H1 (cell line): ENCODE measurements at regions not wholly inside any gene's neighbourhood (a gene's known extent, or its start where the extent isn't known, plus 50 kb on each side); places are given as distances from the start of the nearest gene placed in this dataset.

Experiments
- CTCF ChIA-PET: fragments of 300-600 bp; sonication (Branson Sonifier 250); formaldehyde crosslinking; loops from one replicate; lab custom pipeline; 2021; ENCODE audit not compliant: partially characterized antibody; lab: Charles Lee
- POLR2A ChIA-PET: fragments of 300-600 bp; sonication (Branson Sonifier 250); formaldehyde crosslinking; loops from one replicate; lab custom pipeline; 2021; ENCODE audit warnings: inconsistent platforms; ENCODE audit not compliant: partially characterized antibody; lab: Charles Lee
- DNase-seq, 2 experiments: peaks; one replicate each; pipeline versions ENCODE4 v3.0.0 to v3.0.0-alpha.2; 2010 to 2022; ENCODE audit warnings: low spot score in 2 of 2, low read depth in 1 of 2, mixed read lengths in 1 of 2
- FAIRE-seq: peaks from 2 replicates; lab custom pipeline; 2011; peaks lifted over from hg19 to GRCh38; lab: Jason Lieb, UNC
- H2AFZ ChIP-seq: 2 replicates; pipeline ENCODE4 v1.8.1; 2012; ENCODE audit warnings: low read length, inconsistent platforms
- H2AK5ac ChIP-seq: 2 replicates; pipeline ENCODE4 v1.6.1; 2013; ENCODE audit warnings: low read depth, low read length
- H2BK120ac ChIP-seq: replicated peaks from 2 replicates; pipeline ENCODE3; 2013; ENCODE audit warnings: low read depth, low read length, inconsistent platforms
- H2BK12ac ChIP-seq: 2 replicates; pipeline ENCODE4 v1.6.1; 2013; ENCODE audit warnings: low read depth, low read length
- H2BK15ac ChIP-seq: 2 replicates; pipeline ENCODE4 v1.6.1; 2013; ENCODE audit warnings: low read length
- H2BK20ac ChIP-seq: 2 replicates; pipeline ENCODE4 v1.6.1; 2013; ENCODE audit warnings: low read length
- H2BK5ac ChIP-seq: 2 replicates; pipeline ENCODE4 v1.6.1; 2013; ENCODE audit warnings: low read depth, low read length
- H3K14ac ChIP-seq: 2 replicates; pipeline ENCODE4 v1.6.1; 2013; ENCODE audit warnings: inconsistent platforms; ENCODE audit not compliant: insufficient read length
- H3K18ac ChIP-seq: 2 replicates; pipeline ENCODE4 v1.6.1; 2013; ENCODE audit warnings: low read length; ENCODE audit errors: extremely low read depth
- H3K23ac ChIP-seq: 2 replicates; pipeline ENCODE4 v1.6.1; 2013; ENCODE audit warnings: inconsistent platforms; ENCODE audit not compliant: insufficient read length
- H3K23me2 ChIP-seq: 2 replicates; pipeline ENCODE4 v1.6.1; 2013; ENCODE audit warnings: low read depth, low read length
- H3K27ac ChIP-seq: 2 replicates; pipeline ENCODE4 v1.6.1; 2011; ENCODE audit warnings: low read depth, low read length, inconsistent platforms
- H3K27me3 ChIP-seq, 4 experiments: replicated peaks in 1 of 4; 1 replicate in 1 of 4; 2 replicates in 3 of 4; pipeline versions ENCODE4 v1.6.1 to v1.8.1; 2011 to 2013; ENCODE audit warnings: low read length in 3 of 4, mild to moderate bottlenecking in 3 of 4, inconsistent platforms in 2 of 4, mixed read lengths in 2 of 4, moderate library complexity in 1 of 4; ENCODE audit not compliant: control insufficient read depth in 3 of 4, insufficient read depth in 3 of 4; ENCODE audit errors: extremely low read depth in 1 of 4
- H3K36me3 ChIP-seq, 4 experiments: 2 replicates each; pipeline versions ENCODE4 v1.6.1 to v1.8.1; 2011 to 2013; ENCODE audit warnings: mild to moderate bottlenecking in 4 of 4, low read length in 3 of 4, moderate library complexity in 2 of 4, control low read depth in 1 of 4, inconsistent platforms in 1 of 4; ENCODE audit not compliant: insufficient read depth in 4 of 4, control insufficient read depth in 2 of 4
- H3K4ac ChIP-seq: replicated peaks from 2 replicates; pipeline ENCODE3; 2013; ENCODE audit warnings: low read length, low read depth, mixed read lengths, inconsistent platforms; ENCODE audit not compliant: insufficient read length
- H3K4me1 ChIP-seq, 4 experiments: replicated peaks in 1 of 4; 1 replicate in 1 of 4; 2 replicates in 3 of 4; pipeline versions ENCODE4 v1.6.1 to v1.8.1; 2011 to 2013; ENCODE audit warnings: low read length in 3 of 4, inconsistent platforms in 2 of 4, mixed read lengths in 1 of 4; ENCODE audit not compliant: insufficient read depth in 4 of 4, control insufficient read depth in 3 of 4
- H3K4me2 ChIP-seq, 2 experiments: 2 replicates each; pipeline versions ENCODE4 v1.6.1 to v1.8.1; 2011 to 2013; ENCODE audit warnings: low read depth in 2 of 2, low read length in 2 of 2, control low read depth in 1 of 2, inconsistent platforms in 1 of 2, mild to moderate bottlenecking in 1 of 2; ENCODE audit not compliant: insufficient read depth in 1 of 2
- H3K4me3 ChIP-seq, 4 experiments: fragments of 200-600, 300-600 bp in 1 of 4; sonication (generic), shearing (Covaris generic), sonication (Bioruptor Twin) in 1 of 4; 2 replicates each; pipeline versions ENCODE4 v1.5.1 to v1.8.1; 2011 to 2016; ENCODE audit warnings: low read length in 4 of 4, low read depth in 3 of 4, control low read depth in 2 of 4, inconsistent platforms in 2 of 4, mild to moderate bottlenecking in 2 of 4, mixed read lengths in 1 of 4, moderate library complexity in 1 of 4; ENCODE audit not compliant: insufficient read depth in 2 of 4; ENCODE audit errors: extremely low read depth in 1 of 4
- H3K56ac ChIP-seq: replicated peaks from 2 replicates; pipeline ENCODE3; 2013; ENCODE audit warnings: low read depth, mild to moderate bottlenecking, mixed read lengths, low read length, inconsistent platforms; ENCODE audit not compliant: insufficient read length
- H3K79me1 ChIP-seq: 2 replicates; pipeline ENCODE4 v1.6.1; 2013; ENCODE audit warnings: low read depth, low read length, control low read depth
- H3K79me2 ChIP-seq, 2 experiments: 2 replicates each; pipeline versions ENCODE4 v1.6.1 to v1.8.1; 2012 to 2013; ENCODE audit warnings: low read length in 2 of 2, mild to moderate bottlenecking in 2 of 2, inconsistent platforms in 1 of 2; ENCODE audit not compliant: insufficient read depth in 2 of 2, control insufficient read depth in 1 of 2
- H3K9ac ChIP-seq, 4 experiments: replicated peaks in 1 of 4; 1 replicate in 1 of 4; 2 replicates in 3 of 4; pipeline versions ENCODE4 v1.6.1 to v1.8.1; 2011 to 2013; ENCODE audit warnings: low read depth in 3 of 4, low read length in 3 of 4, control low read depth in 2 of 4, mild to moderate bottlenecking in 2 of 4, moderate library complexity in 2 of 4, inconsistent platforms in 1 of 4; ENCODE audit errors: extremely low read depth in 1 of 4
- H3K9me3 ChIP-seq, 2 experiments: 2 replicates each; pipeline versions ENCODE4 v1.6.1 to v1.8.1; 2012 to 2013; ENCODE audit warnings: mild to moderate bottlenecking in 2 of 2, moderate library complexity in 2 of 2, control low read depth in 1 of 2, inconsistent platforms in 1 of 2, low read depth in 1 of 2, low read length in 1 of 2, mixed read lengths in 1 of 2; ENCODE audit not compliant: insufficient read depth in 2 of 2
- H4K20me1 ChIP-seq, 2 experiments: replicated peaks in 1 of 2; 2 replicates each; pipeline versions ENCODE3 to v1.8.1; 2011 to 2013; ENCODE audit warnings: inconsistent platforms in 2 of 2, low read length in 2 of 2, mild to moderate bottlenecking in 1 of 2; ENCODE audit not compliant: insufficient read depth in 2 of 2, control insufficient read depth in 1 of 2
- H4K5ac ChIP-seq: 2 replicates; pipeline ENCODE4 v1.6.1; 2013; ENCODE audit warnings: low read length, low read depth, mixed read lengths, inconsistent platforms; ENCODE audit not compliant: insufficient read length
- H4K8ac ChIP-seq: 2 replicates; pipeline ENCODE4 v1.8.0; 2013; ENCODE audit warnings: mild to moderate bottlenecking, moderate library complexity, low read length, inconsistent platforms; ENCODE audit not compliant: insufficient read depth; ENCODE audit errors: extremely low read depth
- H4K91ac ChIP-seq: replicated peaks from 2 replicates; pipeline ENCODE3; 2013; ENCODE audit warnings: low read length, mixed read lengths, inconsistent platforms; ENCODE audit not compliant: insufficient read length
- ATF2 ChIP-seq: IDR thresholded peaks from 2 replicates; pipeline ENCODE4 v1.6.1; 2012; ENCODE audit warnings: low read length, inconsistent platforms
- CEBPB ChIP-seq: IDR thresholded peaks from 2 replicates; pipeline ENCODE4 v1.6.1; 2012; ENCODE audit warnings: low read depth, low read length
- CTBP2 ChIP-seq: IDR thresholded peaks from 2 replicates; pipeline ENCODE4 v1.7.0; 2011; ENCODE audit warnings: borderline replicate concordance, mild to moderate bottlenecking, moderate library complexity, mixed read lengths, low read length; ENCODE audit not compliant: insufficient read depth, insufficient read length
- CTCF ChIP-seq, 3 experiments: IDR thresholded peaks; 1 replicate in 2 of 3; 2 replicates in 1 of 3; pipeline versions ENCODE4 v1.5.1 to v1.6.1; 2011; ENCODE audit warnings: low read length in 3 of 3, mild to moderate bottlenecking in 3 of 3, inconsistent platforms in 2 of 3, low read depth in 1 of 3, moderate library complexity in 1 of 3; ENCODE audit not compliant: insufficient read depth in 1 of 3; ENCODE audit errors: control extremely low read depth in 1 of 3
- EGR1 ChIP-seq: IDR thresholded peaks from 2 replicates; pipeline ENCODE4 v1.6.1; 2011; ENCODE audit warnings: low read depth, low read length, borderline replicate concordance
- EP300 ChIP-seq, 2 experiments: IDR thresholded peaks; 1 replicate in 1 of 2; 2 replicates in 1 of 2; pipeline ENCODE4 v1.6.1; 2011 to 2012; ENCODE audit warnings: low read depth in 2 of 2, low read length in 2 of 2, mild to moderate bottlenecking in 2 of 2, borderline replicate concordance in 1 of 2, inconsistent platforms in 1 of 2, moderate library complexity in 1 of 2
- KDM5A ChIP-seq: fragments of 200-600 bp; IDR thresholded peaks from 2 replicates; pipeline ENCODE4 v1.7.1; 2012; ENCODE audit warnings: mild to moderate bottlenecking, low read length, inconsistent platforms, mixed read lengths
- MAX ChIP-seq: IDR thresholded peaks from 2 replicates; pipeline ENCODE4 v1.6.1; 2012; ENCODE audit warnings: inconsistent platforms
- POLR2A ChIP-seq, 2 experiments: IDR thresholded peaks; 1 replicate in 1 of 2; 2 replicates in 1 of 2; pipeline ENCODE4 v1.6.1; 2011; ENCODE audit warnings: low read depth in 2 of 2, low read length in 2 of 2, mild to moderate bottlenecking in 2 of 2; ENCODE audit errors: control extremely low read depth in 1 of 2
- SIRT6 ChIP-seq: IDR thresholded peaks from one replicate; pipeline ENCODE4 v1.7.1; 2012; ENCODE audit warnings: low read length, inconsistent platforms
- WGBS, 2 experiments: shearing (Covaris generic) in 1 of 2; methylation state at CpG; one replicate each; pipeline versions ENCODE4 v1.1.6 to v1.1.7; 2013 to 2015; ENCODE audit warnings: low lambda C conversion rate in 2 of 2, mixed read lengths in 2 of 2, inconsistent platforms in 1 of 2, low coverage in 1 of 2, missing lambda C conversion rate in 1 of 2; ENCODE audit not compliant: insufficient replicate concordance in 2 of 2, insufficient coverage in 1 of 2, insufficient read length in 1 of 2; ENCODE audit errors: extremely low coverage in 1 of 2, missing lambda C conversion rate in 1 of 2; 5-methylcytosine and 5-hydroxymethylcytosine counted together

DNA sequence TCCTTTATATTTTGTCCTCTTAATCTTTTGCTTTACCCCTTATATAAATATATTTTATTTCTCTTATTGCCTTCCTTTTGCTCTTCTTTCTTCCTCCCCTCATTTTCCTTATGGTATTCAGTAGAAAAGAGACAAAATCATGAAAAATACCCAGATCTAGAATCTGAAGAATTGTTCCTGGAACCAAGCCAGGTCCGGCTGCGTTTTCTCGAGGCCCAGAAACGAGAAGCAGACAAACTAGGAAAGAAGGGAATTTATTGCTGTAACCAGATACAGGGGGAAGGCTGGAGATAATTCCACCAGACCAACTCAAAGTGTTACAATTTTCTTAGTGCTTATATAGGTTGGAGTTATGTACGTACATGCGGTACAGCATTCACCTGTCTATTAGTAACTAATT, 328.7 kb downstream of the GABRG1 start:
- Histone ChIP-seq H3K14ac (no peak overlapping the region), H2AK5ac (no peak overlapping the region), H3K9ac (no peak overlapping the region), H3K79me2 (no peaks in the 10 kb centered on the region), H3K27ac (no peak overlapping the region), H3K27me3 (no peaks in the 10 kb centered on the region), H2BK5ac (no peak overlapping the region), H4K8ac (no peak overlapping the region), H3K23ac (no peak overlapping the region), H3K18ac (no peak overlapping the region), H4K5ac (no peak overlapping the region), H3K79me1 (no peaks in the 10 kb centered on the region), H3K9me3 (no peaks in the 10 kb centered on the region; a peak in 1 of 4 replicates), H3K36me3 (no peaks in the 10 kb centered on the region), H4K91ac (no peak overlapping the region), H2BK20ac (no peak overlapping the region), H3K4me1 (no peaks in the 10 kb centered on the region), H3K56ac (no peak overlapping the region), H3K23me2 (no peaks in the 10 kb centered on the region), H2BK120ac (no peak overlapping the region), H3K4me2 (no peak overlapping the region), H2BK12ac (no peak overlapping the region), H3K4me3 (no peak overlapping the region), H4K20me1 (no peaks in the 10 kb centered on the region), H2BK15ac (no peak overlapping the region), H2AFZ (no peak overlapping the region), H3K4ac (no peak overlapping the region)
- no peak for DNase-seq
- ChIA-PET CTCF (interaction anchor here (0.5 kb wide), 1 partner anchor 1732 kb away, joined by 3 read pairs; no protein-coding TSS in a partner anchor), POLR2A (no interaction called here)
- FAIRE-seq: no peak
- WGBS, 2 experiments: 92% methylated on average over 6 of the region's 6 CpGs; no CpG with 5 or more reads in 1 of the 2 experiments
- no peak for TF ChIP-seq SIRT6
- TF ChIP-seq EP300 (IDR thresholded peaks at IDR 0.05; ENCODE audit: borderline replicate concordance in 1 of 2, low read depth in 2 of 2, low read length in 2 of 2): no peak
- no peak for TF ChIP-seq EGR1
- no peak for TF ChIP-seq CTBP2
- no peak for TF ChIP-seq CTCF (IDR thresholded peaks at IDR 0.05; ENCODE audit: control extremely low read depth in 1 of 3, insufficient read depth in 1 of 3, low read depth in 1 of 3, low read length in 3 of 3)
- no peak for TF ChIP-seq CEBPB
- TF ChIP-seq KDM5A: no peak
- no peak for TF ChIP-seq ATF2
- no peak for TF ChIP-seq MAX
- no peak for TF ChIP-seq POLR2A (IDR thresholded peaks at IDR 0.05; ENCODE audit: control extremely low read depth in 1 of 2, low read depth in 2 of 2, low read length in 2 of 2)
